ENCODE measurements at regions not wholly inside any gene's neighbourhood (a gene's known extent, or its start where the extent isn't known, plus 50 kb on each side); places are given as distances from the start of the nearest gene placed in this dataset.
"Not testable (repeated sequence)": the region's sequence is repeated elsewhere in the genome, so short reads cannot be mapped to it uniquely, and the experiment has no call there.

DNA sequence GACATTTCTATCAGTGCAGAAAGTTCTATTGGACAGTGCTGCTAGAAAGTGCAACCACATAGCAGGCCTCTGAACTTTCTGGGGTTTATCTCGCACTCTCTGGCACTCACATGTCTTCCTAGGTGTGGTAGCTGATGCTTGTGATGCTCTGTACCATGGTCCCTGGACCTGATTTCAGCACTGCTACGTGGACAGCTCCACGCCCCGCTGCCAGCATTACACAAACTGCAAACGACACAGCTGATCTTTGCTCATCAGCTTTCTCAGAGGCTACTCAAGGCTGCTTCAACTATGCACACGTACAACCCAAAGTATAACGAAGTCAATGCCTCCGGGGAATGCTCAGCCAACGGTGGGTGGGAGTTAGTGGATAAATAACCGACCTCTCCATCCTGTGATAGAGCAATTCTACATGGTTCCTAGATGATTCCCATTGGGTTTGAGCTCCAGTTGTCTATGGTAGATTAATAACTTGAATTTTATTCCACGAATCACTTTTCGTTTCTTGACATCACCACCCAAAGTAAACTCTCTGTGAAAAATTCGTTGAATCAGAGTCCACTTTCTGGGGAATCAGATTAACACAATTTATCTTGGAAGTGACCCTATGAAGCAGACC lies 302.5 kb downstream of the ACTR3B start:
- no peak for DNase-seq (ENCODE audit: low spot score)
- in situ Hi-C loops (cut with HindIII; ENCODE audit: low sequenced_read_pairs): no loop called here

GRCh38 chr7:153065051-153065450 lies 305.5 kb downstream of the ACTR3B start:
- no peak for DNase-seq (ENCODE audit: low spot score)
- in situ Hi-C loops (cut with HindIII; ENCODE audit: low sequenced_read_pairs): no loop called here

GRCh38 chr7:153066711-153067110 lies 307.2 kb downstream of the ACTR3B start:
- no peak for DNase-seq (ENCODE audit: low spot score)
- in situ Hi-C loops (cut with HindIII; ENCODE audit: low sequenced_read_pairs): no loop called here

- DNase-seq (ENCODE audit: low spot score): no peak
- in situ Hi-C loops (cut with HindIII; ENCODE audit: low sequenced_read_pairs): no loop called here
Observed at GRCh38 chr7:153070141-153070540, 310.6 kb downstream of the ACTR3B start.

- in situ Hi-C loops (cut with HindIII; ENCODE audit: low sequenced_read_pairs): no loop called here
- no peak for DNase-seq (ENCODE audit: low spot score)
Observed at GRCh38 chr7:153072806-153073205, 313.3 kb downstream of the ACTR3B start.

- DNase-seq (ENCODE audit: low spot score); in situ Hi-C loops (cut with HindIII; ENCODE audit: low sequenced_read_pairs): not testable (repeated sequence)
Observed at GRCh38 chr7:153076289-153076688, 316.7 kb downstream of the ACTR3B start.

DNA sequence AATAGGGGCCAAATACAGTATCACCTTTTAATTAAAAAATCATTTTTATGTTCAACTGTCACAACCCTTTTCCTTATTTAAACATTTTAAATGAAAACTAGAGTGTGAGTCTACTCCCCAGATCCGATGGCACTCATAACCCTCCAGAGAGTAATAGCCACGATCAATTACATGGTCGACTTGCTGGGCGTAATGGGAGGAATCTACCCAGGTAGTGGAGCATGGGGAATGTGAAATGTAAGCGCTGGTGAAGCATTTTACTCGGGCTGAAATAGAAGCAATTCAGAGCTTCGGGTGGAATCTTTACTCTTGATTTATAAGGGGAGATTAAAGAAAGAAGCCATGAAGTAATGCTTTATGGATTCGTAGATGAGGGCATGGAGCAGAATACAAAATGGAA lies 321.9 kb downstream of the ACTR3B start:
- in situ Hi-C loops (cut with HindIII; ENCODE audit: low sequenced_read_pairs): no loop called here
- DNase-seq (ENCODE audit: low spot score): no peak

GRCh38 chr7:153084278-153084677 lies 324.7 kb downstream of the ACTR3B start:
- in situ Hi-C loops (cut with HindIII; ENCODE audit: low sequenced_read_pairs): no loop called here
- DNase-seq (ENCODE audit: low spot score): no peak

DNA sequence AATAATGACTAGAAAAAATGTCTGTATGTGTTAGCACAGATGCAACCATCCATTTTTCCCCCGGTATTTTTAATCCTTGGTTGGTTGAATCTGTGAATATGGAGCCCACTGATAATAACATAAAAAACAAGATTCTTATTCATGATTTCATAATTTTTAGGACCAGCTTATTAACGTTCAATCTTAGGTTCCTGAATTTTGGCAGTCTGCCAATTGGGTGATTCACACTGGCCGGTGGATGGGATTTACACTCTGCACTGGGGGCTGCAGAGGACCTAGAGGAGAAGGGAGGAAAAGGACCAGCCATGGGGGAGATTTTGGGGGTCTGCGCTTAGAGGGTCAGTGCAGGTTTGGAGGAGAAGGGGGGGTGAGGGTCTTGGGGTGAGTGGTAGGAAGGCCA lies 327.9 kb downstream of the ACTR3B start:
- in situ Hi-C loops (cut with HindIII; ENCODE audit: low sequenced_read_pairs): no loop called here
- DNase-seq (ENCODE audit: low spot score): no peak

DNA sequence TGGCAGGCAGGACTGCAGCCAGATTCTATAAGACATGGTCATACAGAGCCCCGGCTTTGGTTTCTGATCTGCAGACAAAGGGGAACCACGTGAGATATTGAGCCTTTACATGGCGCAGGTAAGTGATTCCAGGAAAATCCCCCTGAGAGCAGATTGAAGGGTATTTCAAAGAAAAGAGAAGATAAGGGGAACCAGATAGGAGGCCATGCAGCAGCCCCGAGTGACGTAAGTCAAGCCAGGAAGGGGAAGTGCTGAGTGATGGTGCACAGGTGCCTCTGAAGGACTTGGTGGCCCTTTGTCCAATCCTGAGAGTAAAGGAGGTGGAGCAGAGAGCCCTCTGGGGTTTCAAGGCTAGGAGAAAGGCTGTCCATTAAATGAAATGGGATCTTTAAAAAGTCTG lies 329.0 kb downstream of the ACTR3B start:
- in situ Hi-C loops (cut with HindIII; ENCODE audit: low sequenced_read_pairs): no loop called here
- DNase-seq (ENCODE audit: low spot score): no peak

- in situ Hi-C loops (cut with HindIII; ENCODE audit: low sequenced_read_pairs): no loop called here
- no peak for DNase-seq (ENCODE audit: low spot score)
Observed at GRCh38 chr7:153090209-153090608, 330.7 kb downstream of the ACTR3B start.

DNA sequence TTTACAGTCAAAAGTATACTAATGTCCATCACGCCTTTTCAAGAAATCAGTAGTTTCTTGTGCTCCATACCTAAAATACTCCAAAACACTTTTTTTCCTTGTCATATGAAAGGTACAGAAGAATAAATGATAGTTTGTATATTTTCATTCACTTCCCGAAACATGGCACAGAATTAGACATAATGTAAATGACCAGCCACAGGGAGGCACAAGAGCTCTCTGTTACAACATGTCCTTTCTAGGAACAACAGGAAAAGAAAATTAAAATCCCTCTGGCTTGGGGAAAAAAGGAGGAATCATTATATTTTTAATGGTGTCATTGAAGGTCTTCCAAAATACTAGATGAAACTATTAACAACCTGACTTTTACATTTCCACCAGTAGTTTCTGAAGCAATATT lies 331.2 kb downstream of the ACTR3B start:
- DNase-seq (ENCODE audit: low spot score): peak; percentile 28
- in situ Hi-C loops (cut with HindIII; ENCODE audit: low sequenced_read_pairs): no loop called here

GRCh38 chr7:153091477-153091876 lies 331.9 kb downstream of the ACTR3B start:
- in situ Hi-C loops (cut with HindIII; ENCODE audit: low sequenced_read_pairs): no loop called here
- DNase-seq (ENCODE audit: low spot score): no peak

GRCh38 chr7:153097511-153098201 lies 338.1 kb downstream of the ACTR3B start:
- in situ Hi-C loops (cut with HindIII; ENCODE audit: low sequenced_read_pairs): no loop called here
- no peak for DNase-seq (ENCODE audit: low spot score)

DNA sequence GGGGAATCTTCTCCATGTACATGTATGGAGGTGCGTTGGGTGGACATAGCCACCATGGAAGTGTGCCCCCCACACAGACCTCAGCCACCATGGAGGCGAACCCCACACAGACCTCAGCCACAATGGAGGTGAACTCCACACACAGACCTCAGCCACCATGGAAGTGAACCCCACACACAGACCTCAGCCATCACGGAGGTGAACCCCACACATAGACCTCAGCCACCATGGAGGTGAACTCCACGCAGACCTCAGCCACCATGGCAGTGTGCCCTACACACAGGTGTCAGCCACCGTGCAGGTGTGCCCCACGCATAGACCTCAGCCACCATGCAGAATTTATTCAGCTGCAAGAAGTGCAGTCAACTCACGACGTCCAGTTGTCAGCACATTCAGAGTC lies 339.7 kb downstream of the ACTR3B start:
- no peak for DNase-seq (ENCODE audit: low spot score)
- in situ Hi-C loops (cut with HindIII; ENCODE audit: low sequenced_read_pairs): no loop called here

GRCh38 chr7:153100691-153101237 lies 341.2 kb downstream of the ACTR3B start:
- no peak for DNase-seq (ENCODE audit: low spot score)
- in situ Hi-C loops (cut with HindIII; ENCODE audit: low sequenced_read_pairs): no loop called here

DNA sequence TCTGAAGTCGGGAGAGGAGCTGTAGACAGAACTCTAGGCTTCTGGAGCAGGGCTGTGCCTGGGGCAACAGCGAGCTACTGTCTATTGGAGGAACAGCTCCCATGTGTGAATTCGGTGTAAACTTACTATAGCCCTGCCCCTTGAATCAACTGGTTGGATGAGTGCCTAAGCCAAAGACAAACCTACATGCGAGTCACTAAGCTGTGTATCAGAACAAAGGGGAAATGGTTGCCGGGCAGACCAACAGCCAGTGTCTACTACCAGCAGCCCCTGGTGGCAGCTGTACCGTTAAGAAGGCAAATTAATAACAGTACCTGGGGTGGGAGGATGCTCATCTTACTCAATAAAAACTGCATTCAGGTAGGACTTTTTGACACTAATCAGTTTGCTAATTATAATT lies 343.6 kb downstream of the ACTR3B start:
- DNase-seq (ENCODE audit: low spot score): no peak
- in situ Hi-C loops (cut with HindIII; ENCODE audit: low sequenced_read_pairs): no loop called here

DNA sequence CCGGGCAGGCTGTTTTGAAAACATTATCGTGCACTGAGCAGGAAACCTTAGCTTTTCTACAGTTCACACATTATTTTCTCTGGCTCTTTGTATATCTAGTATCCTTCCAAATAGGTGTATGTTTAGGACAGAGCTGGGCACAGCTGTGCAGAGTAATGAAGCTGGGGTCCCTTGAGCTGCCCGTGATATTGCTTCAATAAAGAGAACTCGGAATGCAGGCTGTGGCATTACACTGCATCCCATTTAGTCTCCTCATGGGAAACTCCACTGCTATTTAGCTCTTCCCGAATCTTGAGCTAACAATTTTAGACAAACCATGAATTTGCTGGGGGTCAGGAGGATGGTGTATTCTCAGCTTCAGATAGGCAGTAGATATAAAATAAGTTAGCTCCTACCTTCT lies 348.3 kb downstream of the ACTR3B start:
- in situ Hi-C loops (cut with HindIII; ENCODE audit: low sequenced_read_pairs): no loop called here
- DNase-seq (ENCODE audit: low spot score): no peak

- in situ Hi-C loops (cut with HindIII; ENCODE audit: low sequenced_read_pairs): no loop called here
- DNase-seq (ENCODE audit: low spot score): no peak
Observed at GRCh38 chr7:153109566-153109965, 350.0 kb downstream of the ACTR3B start.

- in situ Hi-C loops (cut with HindIII; ENCODE audit: low sequenced_read_pairs): no loop called here
Observed at GRCh38 chr7:153110606-153111005, 351.1 kb downstream of the ACTR3B start.

GRCh38 chr7:153122255-153122654 lies 362.7 kb downstream of the ACTR3B start:
- DNase-seq (ENCODE audit: low spot score); in situ Hi-C loops (cut with HindIII; ENCODE audit: low sequenced_read_pairs): not testable (repeated sequence)

More at GRCh38 chr7:153110606-153111005, 351.1 kb downstream of the ACTR3B start:
- no peak for DNase-seq (ENCODE audit: low spot score)
